ENCODE measurements at regions not wholly inside any gene's neighbourhood (a gene's known extent, or its start where the extent isn't known, plus 50 kb on each side); places are given as distances from the start of the nearest gene placed in this dataset.

DNA sequence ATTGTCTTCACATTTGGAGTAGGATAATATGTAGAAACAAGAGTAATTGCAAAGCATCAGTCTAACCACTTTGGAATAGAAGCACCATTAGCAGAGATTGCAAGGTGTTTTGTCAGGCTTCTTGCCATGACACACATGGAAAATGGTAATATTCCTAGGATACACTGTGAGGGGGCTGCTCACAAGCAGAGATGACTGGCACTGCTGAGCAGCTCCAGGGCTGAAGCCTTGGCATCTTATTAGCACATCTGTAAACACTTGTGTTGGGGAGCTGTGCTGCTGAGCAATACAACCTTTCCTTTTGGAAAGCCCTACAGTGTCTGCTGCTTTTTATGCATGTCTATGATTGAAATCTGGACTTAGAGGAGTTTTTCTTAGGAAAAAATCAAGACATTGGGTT lies 602.2 kb downstream of the XIRP2 start:
- no peak for ATAC-seq
- DNase-seq, result no peak
- intact Hi-C loops (cut with micrococcal nuclease), result no loop called here

DNA sequence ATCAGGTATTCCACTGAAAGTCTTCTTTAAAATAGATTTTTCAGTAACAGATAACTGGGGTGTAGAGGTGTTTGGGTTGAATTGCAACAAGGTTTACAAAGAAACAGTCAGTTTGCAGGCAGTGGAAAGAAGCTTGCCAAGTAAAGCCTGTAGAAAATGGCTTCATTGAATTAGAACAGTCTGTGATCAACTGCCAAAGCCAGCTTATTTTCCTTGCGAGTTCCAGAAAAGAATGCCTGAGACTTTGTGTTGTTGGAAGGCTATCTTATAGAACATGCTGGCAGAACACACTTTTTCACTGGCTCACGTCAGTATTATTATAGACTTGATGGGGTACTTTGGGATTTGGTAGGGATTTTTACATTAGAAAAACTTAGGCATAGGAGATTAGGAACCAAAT lies 601.0 kb downstream of the XIRP2 start:
- intact Hi-C loops (cut with micrococcal nuclease), result no loop called here
- ATAC-seq (no peak), DNase-seq (no peak)

DNA sequence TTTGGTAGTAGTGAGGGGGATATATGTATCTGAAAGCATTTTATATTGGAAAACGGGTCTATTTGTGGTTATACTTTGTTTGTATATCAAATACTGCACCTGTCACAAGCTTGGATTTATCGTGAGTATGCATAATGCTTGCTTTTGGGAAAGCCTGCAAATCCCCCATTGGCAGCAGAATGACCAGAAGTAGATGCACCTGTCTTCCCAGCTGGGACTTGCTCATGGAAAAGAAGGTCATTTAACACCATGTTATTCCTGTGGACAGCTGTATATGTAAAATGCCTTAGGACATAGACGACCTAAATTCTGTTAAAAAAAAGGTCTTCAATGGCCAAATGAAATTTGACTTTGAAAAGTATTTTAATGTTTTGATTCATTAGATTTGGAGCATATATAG lies 599.4 kb downstream of the XIRP2 start:
- intact Hi-C loops (cut with micrococcal nuclease), result no loop called here
- no peak for ATAC-seq
- no peak for DNase-seq

DNA sequence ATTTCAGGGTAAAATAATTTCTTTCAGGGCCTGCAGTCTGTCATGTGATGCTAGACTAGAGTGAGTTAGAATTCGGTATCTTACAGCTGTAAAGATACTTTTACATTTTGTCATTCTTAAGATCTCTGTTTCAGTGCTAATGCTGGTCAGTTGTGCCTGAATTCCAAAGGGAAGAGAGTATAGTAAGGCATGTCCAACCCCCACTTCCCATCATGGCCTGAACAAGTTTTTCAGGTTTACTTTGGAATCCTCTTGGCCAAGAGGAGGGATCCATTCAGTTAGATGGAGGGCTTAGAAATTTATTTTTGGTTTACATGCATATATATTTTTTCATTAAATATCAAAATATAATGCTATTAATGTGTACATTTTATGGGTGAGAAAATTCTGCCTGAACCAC lies 596.6 kb downstream of the XIRP2 start:
- intact Hi-C loops (cut with micrococcal nuclease), result no loop called here
- ATAC-seq (no peak), DNase-seq (no peak)

DNA sequence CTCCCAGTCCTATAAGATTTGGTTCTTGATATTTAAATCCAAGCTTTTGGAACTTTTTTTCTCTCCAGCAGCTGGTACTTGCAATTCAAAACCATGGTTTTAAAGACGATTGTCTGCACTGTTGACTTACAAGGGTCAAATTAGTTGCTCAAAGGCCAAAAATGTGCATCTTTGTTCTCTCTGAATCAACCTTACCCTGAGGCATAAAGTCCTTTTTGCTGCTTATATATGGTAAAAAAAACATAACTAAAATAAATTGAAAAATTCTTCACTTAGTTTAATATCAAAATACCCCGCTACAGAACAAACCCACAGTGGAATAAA lies 592.7 kb downstream of the XIRP2 start:
- ATAC-seq (no peak), DNase-seq (no peak)
- intact Hi-C loops (cut with micrococcal nuclease), result no loop called here

DNA sequence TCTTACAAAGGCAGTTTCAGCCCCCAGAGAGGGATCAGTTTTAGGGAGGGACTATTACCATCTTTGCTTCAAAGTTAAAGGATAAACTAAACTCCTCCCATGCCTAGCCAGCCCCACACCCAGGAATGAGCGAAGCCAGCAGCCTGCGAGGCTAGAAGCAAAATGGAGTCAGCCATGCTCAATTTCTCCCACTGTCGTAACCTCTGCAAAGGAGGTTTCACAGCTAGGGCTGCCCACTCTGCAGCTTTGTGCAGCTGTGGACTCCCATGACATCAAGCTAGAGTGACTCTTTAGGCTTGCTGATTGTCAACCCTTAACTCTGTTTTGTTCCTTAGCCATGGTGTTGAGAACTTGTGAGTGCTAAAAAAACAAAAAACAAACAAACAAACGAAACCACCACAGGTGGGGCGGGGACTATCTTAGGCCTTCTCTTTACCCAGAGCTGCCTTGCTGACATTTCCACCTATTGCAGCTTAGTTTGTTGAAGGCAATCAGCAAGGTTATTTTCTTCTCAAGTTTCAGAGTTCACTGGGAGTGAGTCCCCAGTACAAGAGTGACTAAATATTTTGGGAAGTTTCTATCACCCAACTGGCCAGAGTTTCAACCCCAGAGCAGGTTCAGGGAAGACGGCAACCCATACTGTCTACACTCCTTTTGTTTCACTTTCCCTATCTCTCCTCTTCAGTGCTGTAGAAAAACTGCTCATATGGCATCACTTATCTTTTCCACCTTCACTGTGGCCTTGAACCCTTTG lies 592.1 kb downstream of the XIRP2 start:
- DNase-seq (no peak), ATAC-seq (no peak)
- intact Hi-C loops (cut with micrococcal nuclease), result no loop called here

DNA sequence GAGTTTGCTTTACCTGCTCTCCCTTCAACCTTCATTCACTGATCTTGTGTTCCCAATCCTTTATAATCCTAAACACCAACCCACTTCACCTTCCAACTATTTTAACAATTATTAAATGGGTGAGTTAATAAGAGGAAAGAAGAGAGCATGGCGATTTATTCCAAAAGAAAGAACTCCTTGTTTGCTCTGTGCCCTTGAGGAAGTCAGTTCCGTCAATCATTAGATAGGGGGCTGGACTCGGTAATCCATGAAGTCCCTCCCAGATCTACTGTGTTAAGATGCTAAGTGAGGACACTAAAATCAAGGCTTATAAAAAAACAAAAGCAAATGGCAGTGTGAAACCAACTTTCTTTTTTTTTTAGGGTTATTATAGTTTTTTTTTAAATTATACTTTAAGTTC lies 589.9 kb downstream of the XIRP2 start:
- intact Hi-C loops (cut with micrococcal nuclease), result no loop called here
- ATAC-seq (no peak), DNase-seq (no peak)

DNA sequence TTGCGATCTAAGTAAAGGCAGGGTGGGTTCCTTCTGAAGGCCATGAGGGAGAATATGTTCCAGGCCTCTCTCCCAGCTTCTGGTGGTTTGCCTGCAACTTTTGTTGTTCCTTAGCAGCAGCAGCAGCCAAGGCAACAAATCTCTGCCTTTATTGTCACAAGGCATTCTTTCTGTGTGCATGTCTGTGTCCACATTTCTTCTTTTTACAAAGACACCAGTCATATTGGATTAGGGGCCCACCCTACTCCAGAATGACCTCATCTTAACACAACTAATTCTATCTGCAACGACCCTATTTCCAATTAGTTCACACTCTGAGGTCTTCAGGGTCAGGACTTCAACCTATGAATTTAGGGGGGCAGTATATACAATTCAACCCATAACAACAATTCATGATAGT lies 587.5 kb downstream of the XIRP2 start:
- intact Hi-C loops (cut with micrococcal nuclease), result no loop called here
- DNase-seq (no peak), ATAC-seq (no peak)

DNA sequence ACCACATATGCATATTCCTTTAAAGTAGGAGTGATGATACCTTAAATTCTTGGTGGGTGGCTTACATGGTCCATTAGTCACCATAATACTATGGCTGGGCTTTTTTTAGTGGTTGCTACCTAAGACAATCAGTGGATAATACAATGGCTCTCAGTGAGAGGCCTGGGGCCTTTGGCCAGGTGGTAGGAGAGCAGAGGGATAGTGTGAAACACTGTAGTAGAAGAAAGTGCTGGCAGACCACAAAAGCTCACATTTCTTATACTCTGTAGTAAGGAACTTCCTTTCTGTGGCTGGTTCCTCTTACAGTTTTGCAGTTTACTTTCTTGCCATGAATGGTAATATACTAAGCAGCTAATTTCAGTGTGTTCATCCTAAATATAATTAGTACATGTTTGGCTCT lies 583.5 kb downstream of the XIRP2 start:
- ATAC-seq (no peak), DNase-seq (no peak)
- intact Hi-C loops (cut with micrococcal nuclease), result no loop called here

DNA sequence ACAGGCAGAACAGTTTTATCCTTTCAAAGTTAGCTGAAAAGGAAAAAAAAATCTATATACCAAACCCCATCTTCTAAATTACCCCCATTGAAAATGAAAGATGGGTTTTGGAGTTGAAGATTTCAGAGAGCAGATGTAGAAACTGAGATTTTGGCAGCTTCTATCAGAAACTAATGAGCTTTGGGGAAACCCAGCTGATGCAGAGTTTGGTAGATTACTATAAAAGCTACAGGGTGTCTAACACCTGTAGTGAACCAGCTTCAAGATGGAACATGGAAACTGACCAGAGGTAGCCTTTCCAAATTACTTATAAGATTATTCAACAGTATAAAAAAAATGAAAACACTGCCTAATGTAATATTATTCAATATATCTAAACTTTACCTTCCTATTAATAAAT lies 583.1 kb downstream of the XIRP2 start:
- ATAC-seq (no peak), DNase-seq (no peak)
- intact Hi-C loops (cut with micrococcal nuclease), result no loop called here

DNA sequence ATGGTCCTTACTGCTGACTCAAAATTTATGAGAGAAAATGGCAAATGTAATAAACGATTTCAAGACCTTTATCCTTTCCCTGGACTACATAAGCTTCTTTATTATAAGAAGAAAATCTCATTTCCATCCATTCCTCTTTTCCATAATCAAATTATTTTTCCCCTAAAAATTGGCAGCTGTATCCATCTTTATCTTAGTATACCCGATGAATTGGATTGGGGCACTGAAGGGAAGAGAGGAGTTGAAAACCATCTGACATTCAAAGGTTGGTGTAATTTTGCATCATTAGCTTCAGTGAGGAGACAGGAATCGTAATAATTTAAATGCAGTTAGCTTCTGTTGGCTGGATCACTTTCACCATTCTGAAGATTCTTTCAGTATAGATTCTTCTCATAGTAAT lies 574.1 kb downstream of the XIRP2 start:
- intact Hi-C loops (cut with micrococcal nuclease), result no loop called here
- no peak for ATAC-seq

DNA sequence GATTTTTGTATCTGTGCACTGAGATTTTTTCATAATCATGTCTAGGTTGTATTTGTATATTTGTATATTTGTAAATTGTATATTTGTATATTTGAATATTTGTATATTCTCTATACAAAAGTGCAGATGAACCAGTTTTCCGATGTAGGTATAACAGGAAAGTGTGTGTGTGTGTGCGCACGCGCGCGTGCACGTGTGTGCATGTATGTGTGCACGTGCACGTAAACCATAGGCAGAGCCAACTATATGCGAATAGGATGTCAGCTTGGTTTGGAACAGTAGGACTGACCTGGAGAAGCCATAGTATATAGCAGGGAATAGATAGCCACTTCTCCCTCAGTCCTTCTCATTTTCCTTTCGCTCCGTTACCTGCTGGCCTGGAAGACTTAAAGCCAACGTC lies 565.8 kb downstream of the XIRP2 start:
- ATAC-seq (no peak), DNase-seq (no peak)
- intact Hi-C loops (cut with micrococcal nuclease), result no loop called here

More for the DNA sequence above, 574.1 kb downstream of the XIRP2 start:
- DNase-seq, result no peak

DNA sequence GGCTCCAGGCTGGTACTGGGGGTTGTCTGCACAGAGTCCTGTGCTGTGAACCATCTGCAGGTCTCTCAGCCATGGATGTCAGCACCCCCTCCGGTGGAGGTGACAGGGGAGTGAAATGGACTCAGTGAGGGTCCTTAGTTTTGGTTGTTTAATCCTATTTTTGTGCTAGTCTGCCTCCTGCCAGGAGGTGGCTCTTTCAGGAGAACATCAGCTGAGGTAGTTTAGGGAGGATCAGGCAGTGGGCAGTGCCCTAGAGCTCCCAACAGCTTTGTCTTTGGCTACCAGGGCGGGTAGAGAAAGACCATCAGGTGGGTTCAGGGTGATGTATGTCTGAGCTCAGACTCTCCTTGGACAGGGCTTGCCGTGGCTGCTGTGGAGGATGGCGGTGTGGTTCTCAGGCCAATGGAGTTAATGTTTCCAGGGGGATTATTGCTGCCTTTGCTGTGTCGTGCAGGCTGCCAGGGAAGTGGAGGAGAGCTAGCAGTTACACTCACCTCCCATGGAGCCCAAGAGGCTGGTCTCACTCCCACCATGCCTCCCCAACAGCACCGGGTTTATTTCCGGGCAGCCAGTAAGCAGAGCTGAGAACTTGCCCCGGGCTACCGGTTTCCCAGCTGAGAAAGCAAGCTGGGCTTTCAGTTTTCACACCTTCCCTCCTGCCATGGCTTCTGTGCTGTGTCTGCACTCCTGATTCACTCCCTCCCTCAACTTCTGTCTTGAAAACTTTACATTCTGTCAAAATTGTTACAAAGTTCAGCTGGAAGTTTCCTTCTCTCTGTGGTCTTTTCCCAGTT lies 563.4 kb downstream of the XIRP2 start:
- ATAC-seq (no peak), DNase-seq (no peak)
- intact Hi-C loops (cut with micrococcal nuclease), result no loop called here

DNA sequence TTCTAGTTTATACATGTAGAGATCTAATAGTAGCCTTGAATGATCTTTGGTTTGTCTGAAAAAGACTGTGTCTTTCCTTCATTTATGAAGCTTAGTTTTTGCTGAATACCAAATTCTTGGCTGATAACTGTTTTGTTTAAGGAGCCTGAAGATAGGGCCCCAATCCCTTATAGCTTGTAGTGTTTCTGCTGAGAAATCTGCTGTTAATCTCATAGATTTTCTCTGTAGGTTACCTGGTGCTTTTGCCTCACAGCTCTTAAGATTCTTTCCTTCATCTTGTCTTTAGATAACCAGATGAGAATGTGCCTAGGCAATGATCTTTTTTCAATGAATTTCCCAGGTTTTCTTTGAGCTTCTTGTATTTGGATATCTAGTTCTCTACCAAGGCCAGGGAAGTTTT lies 562.1 kb downstream of the XIRP2 start:
- intact Hi-C loops (cut with micrococcal nuclease), result no loop called here
- no peak for ATAC-seq

DNA sequence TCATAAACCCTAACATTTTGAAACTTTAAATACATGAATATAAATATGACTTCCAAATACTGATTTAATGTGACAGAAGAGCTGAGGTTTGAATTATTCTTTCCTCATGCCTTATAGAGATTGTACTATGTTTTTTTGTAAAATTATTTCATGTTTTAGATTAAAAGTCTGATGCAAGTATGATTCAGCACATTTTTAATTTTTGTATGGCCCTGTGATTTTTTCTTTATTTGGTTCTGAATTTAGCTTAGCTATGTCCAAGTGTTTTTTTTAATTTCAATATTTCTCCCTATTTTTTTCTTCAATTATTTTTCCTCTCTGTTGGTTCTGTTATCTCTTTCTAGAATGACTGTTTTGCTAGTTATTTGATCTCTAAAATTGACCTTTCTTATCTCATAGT lies 552.1 kb downstream of the XIRP2 start:
- intact Hi-C loops (cut with micrococcal nuclease), result no loop called here
- ATAC-seq, result no peak
- DNase-seq, result no peak

More for the DNA sequence above, 562.1 kb downstream of the XIRP2 start:
- no peak for DNase-seq

DNA sequence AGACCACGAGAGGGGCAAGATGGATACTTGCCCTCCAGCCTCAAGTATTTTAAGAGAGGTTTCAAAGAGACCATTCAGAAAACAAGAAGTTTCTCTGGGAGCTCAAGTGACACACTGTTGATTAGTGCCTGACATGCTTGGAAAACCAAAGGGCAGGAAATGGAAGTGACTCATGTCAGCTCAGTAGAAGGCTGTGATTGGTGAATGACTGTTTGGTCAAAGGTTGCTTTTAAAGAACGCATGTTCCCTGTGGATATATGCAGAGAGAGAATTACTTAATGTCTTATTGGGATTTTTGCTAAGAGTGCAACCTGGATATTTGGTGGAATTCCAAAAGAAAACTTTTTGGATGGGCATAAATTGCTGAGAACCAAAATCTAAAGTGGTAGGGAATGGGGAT lies 549.9 kb downstream of the XIRP2 start:
- DNase-seq (no peak), ATAC-seq (no peak)
- intact Hi-C loops (cut with micrococcal nuclease), result no loop called here

DNA sequence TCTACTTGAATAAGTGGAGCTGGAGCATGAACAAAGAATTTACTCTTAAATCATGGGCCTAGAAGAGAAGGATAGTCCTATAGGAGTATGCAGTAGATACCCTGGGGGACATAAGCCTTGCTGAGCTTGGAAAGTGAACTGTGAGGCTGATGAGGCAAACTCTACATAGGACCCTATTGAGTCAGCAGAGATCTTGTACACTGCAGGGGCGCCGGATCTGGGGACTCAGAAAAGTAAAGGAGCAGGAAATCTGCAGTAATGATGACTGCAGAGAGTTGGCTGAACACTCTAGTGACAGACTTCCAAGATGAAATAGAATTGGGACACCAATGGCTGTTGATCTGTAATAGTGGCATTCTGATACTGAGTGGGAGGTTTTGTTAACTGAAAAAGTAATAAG lies 543.7 kb downstream of the XIRP2 start:
- DNase-seq, result no peak
- ATAC-seq, result no peak
- intact Hi-C loops (cut with micrococcal nuclease), result no loop called here

DNA sequence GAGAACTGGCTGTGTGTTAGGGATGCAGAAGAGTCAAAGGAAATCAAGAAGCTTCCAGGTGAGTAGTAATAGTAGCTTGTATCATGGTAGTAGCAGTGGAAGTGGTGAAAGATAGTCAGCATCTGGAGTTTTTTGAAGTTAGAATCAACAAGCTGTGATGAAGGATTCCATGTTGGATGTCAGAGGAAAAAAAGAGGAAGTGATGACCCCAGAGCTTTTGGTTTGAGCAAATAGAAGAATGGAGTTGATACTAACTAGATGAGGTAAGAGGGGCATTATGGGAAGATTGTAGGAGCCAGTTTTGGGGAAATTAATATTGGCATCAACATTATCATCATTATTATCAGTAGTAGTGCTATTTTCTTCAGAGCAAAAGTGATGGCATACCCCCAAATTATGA lies 542.2 kb downstream of the XIRP2 start:
- no peak for DNase-seq
- intact Hi-C loops (cut with micrococcal nuclease), result no loop called here
- no peak for ATAC-seq

DNA sequence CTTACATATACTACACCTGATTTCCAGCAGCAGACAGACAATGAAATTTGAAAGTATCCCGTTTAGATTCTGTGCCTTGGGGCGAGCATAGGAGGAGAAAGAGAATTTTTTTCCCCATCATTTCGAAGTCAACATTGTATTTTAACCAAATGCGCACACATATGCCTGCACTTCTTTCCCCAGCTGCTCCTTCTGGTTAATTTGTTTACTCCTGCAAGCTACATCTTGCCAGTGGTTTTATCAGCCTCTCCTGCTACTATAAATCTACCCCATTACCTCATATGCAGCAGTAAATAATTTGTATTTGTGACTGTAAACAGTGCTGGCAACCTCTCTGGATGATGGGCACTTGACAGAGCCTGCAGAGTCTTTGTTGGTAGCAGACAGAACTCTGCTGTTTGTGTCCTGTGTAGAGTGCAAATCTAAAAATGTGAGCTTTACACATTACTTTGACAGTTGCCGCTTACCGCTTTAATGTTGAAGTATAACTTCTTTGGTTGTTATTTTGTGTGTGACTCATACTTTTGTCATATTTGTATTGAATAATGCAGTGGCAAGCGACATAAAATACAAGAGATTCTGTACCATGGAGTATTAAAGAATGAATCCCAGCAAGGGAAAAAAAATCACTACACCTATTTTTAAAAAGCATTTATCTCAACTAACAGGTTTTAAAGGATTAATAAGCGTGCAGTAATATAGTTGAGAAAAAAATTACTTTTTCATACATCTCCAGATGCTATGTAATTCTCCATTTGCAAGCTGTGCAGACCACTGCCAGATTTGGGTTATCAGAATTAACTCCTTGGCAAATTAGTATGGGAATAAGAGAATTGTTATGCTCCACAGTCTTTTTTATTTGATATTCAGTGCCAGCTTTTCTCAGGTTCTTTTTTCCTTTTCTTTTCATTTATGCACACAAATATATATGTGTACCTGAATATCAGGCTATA lies 536.8 kb downstream of the XIRP2 start:
- intact Hi-C loops (cut with micrococcal nuclease), result no loop called here
- ATAC-seq (no peak), DNase-seq (no peak)

DNA sequence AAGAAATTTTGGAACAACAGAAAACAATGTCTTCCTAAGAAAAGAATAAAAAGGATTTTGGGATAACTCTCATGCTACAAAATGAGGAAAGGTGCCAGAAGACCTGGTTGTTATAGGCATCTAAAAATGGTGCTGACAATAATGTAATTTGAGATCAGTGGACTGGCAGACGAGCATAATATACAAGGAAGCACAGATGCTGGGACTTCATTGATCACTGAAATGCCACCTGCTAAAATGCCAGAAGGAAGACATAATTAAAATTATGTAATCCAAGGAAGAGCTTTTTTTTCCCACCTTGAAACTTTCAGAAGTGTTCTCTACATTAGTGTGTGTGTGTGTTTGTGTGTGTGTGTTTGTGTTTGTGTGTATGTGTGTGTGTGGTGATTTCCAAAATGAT lies 535.9 kb downstream of the XIRP2 start:
- intact Hi-C loops (cut with micrococcal nuclease), result no loop called here
- ATAC-seq (no peak), DNase-seq (no peak)
